ENCODE measurements at regions not wholly inside any gene's neighbourhood (a gene's known extent, or its start where the extent isn't known, plus 50 kb on each side); places are given as distances from the start of the nearest gene placed in this dataset.

DNA sequence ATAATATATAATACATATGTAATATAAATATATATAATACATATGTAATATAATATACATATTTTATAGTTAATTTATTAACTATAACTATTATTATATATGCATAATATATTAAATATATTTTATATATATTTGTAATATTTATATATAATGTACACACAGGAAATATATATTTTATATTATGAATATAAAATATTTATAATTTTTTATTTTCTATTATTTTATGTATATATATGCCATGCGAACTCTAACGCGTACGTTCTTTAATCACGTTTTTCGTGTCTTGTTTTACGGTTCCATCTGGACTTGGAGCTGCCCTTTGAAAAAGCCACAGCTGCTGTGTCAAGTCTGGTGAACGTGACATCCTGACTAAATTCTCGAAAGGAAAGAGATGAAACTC, 332.1 kb downstream of the ASMT start:
- no peaks in the 10 kb centered on the region for H3K4me1 ChIP-seq
- ATAC-seq (ENCODE audit: low FRiP score in 2 of 2) (no peak), DNase-seq (no peak)
- TF ChIP-seq EP300 (IDR thresholded peaks at IDR 0.05) (no peak), POLR2AphosphoS5 (IDR thresholded peaks at IDR 0.05) (no peak), POLR2A (IDR thresholded peaks at IDR 0.05) (no peak)
- TF ChIP-seq, protein P1, sequence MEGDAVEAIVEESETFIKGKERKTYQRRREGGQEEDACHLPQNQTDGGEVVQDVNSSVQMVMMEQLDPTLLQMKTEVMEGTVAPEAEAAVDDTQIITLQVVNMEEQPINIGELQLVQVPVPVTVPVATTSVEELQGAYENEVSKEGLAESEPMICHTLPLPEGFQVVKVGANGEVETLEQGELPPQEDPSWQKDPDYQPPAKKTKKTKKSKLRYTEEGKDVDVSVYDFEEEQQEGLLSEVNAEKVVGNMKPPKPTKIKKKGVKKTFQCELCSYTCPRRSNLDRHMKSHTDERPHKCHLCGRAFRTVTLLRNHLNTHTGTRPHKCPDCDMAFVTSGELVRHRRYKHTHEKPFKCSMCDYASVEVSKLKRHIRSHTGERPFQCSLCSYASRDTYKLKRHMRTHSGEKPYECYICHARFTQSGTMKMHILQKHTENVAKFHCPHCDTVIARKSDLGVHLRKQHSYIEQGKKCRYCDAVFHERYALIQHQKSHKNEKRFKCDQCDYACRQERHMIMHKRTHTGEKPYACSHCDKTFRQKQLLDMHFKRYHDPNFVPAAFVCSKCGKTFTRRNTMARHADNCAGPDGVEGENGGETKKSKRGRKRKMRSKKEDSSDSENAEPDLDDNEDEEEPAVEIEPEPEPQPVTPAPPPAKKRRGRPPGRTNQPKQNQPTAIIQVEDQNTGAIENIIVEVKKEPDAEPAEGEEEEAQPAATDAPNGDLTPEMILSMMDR (IDR thresholded peaks at IDR 0.05), result no peak
- 93 to 95% methylated on average over 9 of the region's 9 CpGs for WGBS, 2 donors
- no peak overlapping the region for H3K4me3 ChIP-seq
- H3K9me3 ChIP-seq, result no peaks in the 10 kb centered on the region
- H3K27ac ChIP-seq, result no peak overlapping the region
- no peaks in the 10 kb centered on the region for H3K36me3 ChIP-seq
- no peaks in the 10 kb centered on the region for H3K27me3 ChIP-seq
